ENCODE measurements at regions not wholly inside any gene's neighbourhood (a gene's known extent, or its start where the extent isn't known, plus 50 kb on each side); places are given as distances from the start of the nearest gene placed in this dataset.
A peak's percentile ranks its signal among the peaks of the same experiment; 100 is the strongest.

- no peak for ATAC-seq
Measured at GRCh38 chr20:48298433-48298832, 513.2 kb upstream of the SULF2 start.

GRCh38 chr20:48295966-48296421, 510.7 kb upstream of the SULF2 start:
- DNase-seq: no peak
- peak; percentile 33 for ATAC-seq
- H3K27me3 ChIP-seq: no peaks in the 10 kb centered on the region
- H3K27ac ChIP-seq: peak overlapping the region in 2 of 4 donors; percentile 44 to 61
- no peaks in the 10 kb centered on the region for H3K9me3 ChIP-seq
- H3K4me1 ChIP-seq: peaks cover 4% of the 10 kb centered on the region
- intact Hi-C loops (cut with DNase I): no loop called here
- no peaks in the 10 kb centered on the region for H3K36me3 ChIP-seq (replicated peaks in 1 of 2; ENCODE audit: insufficient read depth in 1 of 2, low read depth in 2 of 2)
- no peak overlapping the region for H3K4me3 ChIP-seq
- TF ChIP-seq POLR2A (IDR thresholded peaks at IDR 0.05) (no peak), CTCF (IDR thresholded peaks at IDR 0.05) (no peak)
- WGBS, 2 donors: 34 to 35% methylated on average over 6 of the region's 6 CpGs

More at GRCh38 chr20:48298433-48298832, 513.2 kb upstream of the SULF2 start:
- Histone ChIP-seq H3K4me1 (peaks cover 4% of the 10 kb centered on the region), H3K36me3 (replicated peaks in 1 of 2; ENCODE audit: insufficient read depth in 1 of 2, low read depth in 2 of 2) (no peaks in the 10 kb centered on the region), H3K4me3 (no peak overlapping the region), H3K27me3 (no peaks in the 10 kb centered on the region), H3K9me3 (no peaks in the 10 kb centered on the region), H3K27ac (no peak overlapping the region)
- no peak for DNase-seq
- intact Hi-C loops (cut with DNase I): no loop called here
- no peak for TF ChIP-seq POLR2A (IDR thresholded peaks at IDR 0.05)
- no peak for TF ChIP-seq CTCF (IDR thresholded peaks at IDR 0.05)

- DNase-seq: peak in 2 of 4 donors; percentile 27 to 49
- no peak overlapping the region for H3K4me3 ChIP-seq
- no peaks in the 10 kb centered on the region for H3K36me3 ChIP-seq (replicated peaks in 1 of 2; ENCODE audit: insufficient read depth in 1 of 2, low read depth in 2 of 2)
- H3K4me1 ChIP-seq: peaks cover 4% of the 10 kb centered on the region
- WGBS, 2 donors: 23 to 27% methylated on average over 5 of the region's 5 CpGs
- TF ChIP-seq POLR2A (IDR thresholded peaks at IDR 0.05) (no peak), CTCF (IDR thresholded peaks at IDR 0.05) (peak in 4 of 7 experiments; percentile 18 to 34 (median 20))
- H3K27ac ChIP-seq: peak overlapping the region in 3 of 4 donors; percentile 9 to 61 (median 44)
- intact Hi-C loops (cut with DNase I): no loop called here
- H3K27me3 ChIP-seq: no peaks in the 10 kb centered on the region
- H3K9me3 ChIP-seq: no peaks in the 10 kb centered on the region
- peak; percentile 80 for ATAC-seq
Measured at GRCh38 chr20:48295445-48295903, 510.2 kb upstream of the SULF2 start.

GRCh38 chr20:48294942-48295341, 509.7 kb upstream of the SULF2 start:
- no peaks in the 10 kb centered on the region for H3K36me3 ChIP-seq (replicated peaks in 1 of 2; ENCODE audit: insufficient read depth in 1 of 2, low read depth in 2 of 2)
- DNase-seq (no peak), ATAC-seq (no peak)
- H3K27me3 ChIP-seq: no peaks in the 10 kb centered on the region
- H3K27ac ChIP-seq: peak overlapping the region in 3 of 4 donors; percentile 9 to 61 (median 44)
- H3K4me3 ChIP-seq: no peak overlapping the region
- peaks cover 4% of the 10 kb centered on the region for H3K4me1 ChIP-seq
- intact Hi-C loops (cut with DNase I): no loop called here
- no peaks in the 10 kb centered on the region for H3K9me3 ChIP-seq
- 48 to 52% methylated on average over 5 of the region's 5 CpGs for WGBS, 2 donors
- TF ChIP-seq CTCF (IDR thresholded peaks at IDR 0.05) (no peak), POLR2A (IDR thresholded peaks at IDR 0.05) (no peak)

GRCh38 chr20:48294196-48294595, 508.9 kb upstream of the SULF2 start:
- no peak overlapping the region for H3K27ac ChIP-seq
- WGBS, 2 donors: 75 to 80% methylated on average over 5 of the region's 5 CpGs
- intact Hi-C loops (cut with DNase I): no loop called here

More at GRCh38 chr20:48294196-48294595, 508.9 kb upstream of the SULF2 start:
- TF ChIP-seq CTCF (IDR thresholded peaks at IDR 0.05) (no peak), POLR2A (IDR thresholded peaks at IDR 0.05) (no peak)
- ATAC-seq (no peak), DNase-seq (no peak)
- H3K27me3 ChIP-seq: no peaks in the 10 kb centered on the region
- no peaks in the 10 kb centered on the region for H3K9me3 ChIP-seq
- H3K36me3 ChIP-seq (replicated peaks in 1 of 2; ENCODE audit: insufficient read depth in 1 of 2, low read depth in 2 of 2): no peaks in the 10 kb centered on the region
- H3K4me1 ChIP-seq: peaks cover 4% of the 10 kb centered on the region
- H3K4me3 ChIP-seq: no peak overlapping the region

Measured in body of pancreas (tissue), 4 donors.